Astrocyte (in vitro differentiated cells and primary cell): ENCODE measurements at regions not wholly inside any gene's neighbourhood (a gene's known extent, or its start where the extent isn't known, plus 50 kb on each side); places are given as distances from the start of the nearest gene placed in this dataset.

Experiments used
- DNase-seq: peaks from one replicate; pipeline ENCODE4 v3.0.0-alpha.2; 2010; ENCODE audit warnings: low read depth
- FAIRE-seq: peaks from 2 replicates; lab custom pipeline; 2011; peaks lifted over from hg19 to GRCh38; lab: Jason Lieb, UNC
- H2AFZ ChIP-seq: 2 replicates; pipeline ENCODE4 v1.6.0; 2012; ENCODE audit warnings: low read depth, low read length, inconsistent platforms
- H3K27ac ChIP-seq: 2 replicates; pipeline ENCODE4 v1.5.1; 2011; ENCODE audit warnings: low read depth, low read length, inconsistent platforms
- H3K27me3 ChIP-seq: 2 replicates; pipeline ENCODE4 v1.6.0; 2011; ENCODE audit warnings: low read length, inconsistent platforms; ENCODE audit not compliant: insufficient read depth
- H3K36me3 ChIP-seq: 2 replicates; pipeline ENCODE4 v1.5.1; 2011; ENCODE audit warnings: low read length, inconsistent platforms; ENCODE audit not compliant: insufficient read depth
- H3K4me1 ChIP-seq: 2 replicates; pipeline ENCODE4 v1.5.1; 2011; ENCODE audit warnings: low read length, inconsistent platforms; ENCODE audit not compliant: insufficient read depth
- H3K4me2 ChIP-seq: 2 replicates; pipeline ENCODE4 v1.6.0; 2012; ENCODE audit warnings: low read length, inconsistent platforms
- H3K4me3 ChIP-seq: 2 replicates; pipeline ENCODE4 v1.5.1; 2011; ENCODE audit warnings: low read depth, mild to moderate bottlenecking, low read length, inconsistent platforms; ENCODE audit not compliant: insufficient read depth
- H3K79me2 ChIP-seq: 2 replicates; pipeline ENCODE4 v1.6.0; 2012; ENCODE audit warnings: mild to moderate bottlenecking, low read length, inconsistent platforms; ENCODE audit not compliant: insufficient read depth
- H3K9ac ChIP-seq: 2 replicates; pipeline ENCODE4 v1.6.0; 2012; ENCODE audit warnings: mild to moderate bottlenecking, low read length, inconsistent platforms
- H3K9me3 ChIP-seq: 2 replicates; pipeline ENCODE4 v1.5.1; 2012; ENCODE audit warnings: low read depth, mild to moderate bottlenecking, low read length, inconsistent platforms; ENCODE audit not compliant: insufficient read depth
- H4K20me1 ChIP-seq: 2 replicates; pipeline ENCODE4 v1.6.0; 2012; ENCODE audit warnings: low read length, inconsistent platforms; ENCODE audit not compliant: insufficient read depth
- H3K27ac Mint-ChIP-seq: one replicate; pipeline ENCODE4 v1.8.0; 2021; ENCODE audit warnings: mild to moderate bottlenecking, mixed read lengths; ENCODE audit not compliant: unreplicated experiment
- H3K27me3 Mint-ChIP-seq: one replicate; pipeline ENCODE4 v1.8.0; 2021; ENCODE audit warnings: low read depth, mixed read lengths; ENCODE audit not compliant: unreplicated experiment
- H3K36me3 Mint-ChIP-seq: one replicate; pipeline ENCODE4 v1.8.0; 2021; ENCODE audit warnings: low read depth, mixed read lengths; ENCODE audit not compliant: unreplicated experiment
- H3K4me1 Mint-ChIP-seq: one replicate; pipeline ENCODE4 v1.8.0; 2021; ENCODE audit warnings: low read depth, mixed read lengths; ENCODE audit not compliant: unreplicated experiment
- H3K4me3 Mint-ChIP-seq: one replicate; pipeline ENCODE4 v1.8.0; 2021; ENCODE audit warnings: mild to moderate bottlenecking, moderate library complexity, mixed read lengths; ENCODE audit not compliant: unreplicated experiment
- H3K9me3 Mint-ChIP-seq: one replicate; pipeline ENCODE4 v1.8.0; 2021; ENCODE audit warnings: mild to moderate bottlenecking, mixed read lengths; ENCODE audit not compliant: unreplicated experiment
- EZH2 ChIP-seq: IDR thresholded peaks from 2 replicates; pipeline ENCODE4 v1.6.1; 2012; ENCODE audit warnings: mild to moderate bottlenecking, low read length, inconsistent platforms; ENCODE audit not compliant: insufficient read depth
- TF ChIP-seq, protein P1 (sequence below): IDR thresholded peaks from 2 replicates; pipeline ENCODE4 v1.5.1; 2011; ENCODE audit warnings: low read depth, mild to moderate bottlenecking, inconsistent platforms, low read length, moderate library complexity; ENCODE audit not compliant: insufficient read depth

- Histone ChIP-seq H3K27me3 (no peaks in the 10 kb centered on the region), H4K20me1 (no peaks in the 10 kb centered on the region), H3K27ac (no peak overlapping the region), H3K79me2 (no peaks in the 10 kb centered on the region), H3K4me2 (no peak overlapping the region), H3K9ac (no peak overlapping the region), H3K4me3 (no peak overlapping the region), H2AFZ (no peak overlapping the region), H3K4me1 (peaks cover 6% of the 10 kb centered on the region), H3K9me3 (no peaks in the 10 kb centered on the region), H3K36me3 (no peaks in the 10 kb centered on the region)
- H3K27ac Mint-ChIP-seq = no peak overlapping the region
- H3K4me1 Mint-ChIP-seq = peaks cover 11% of the 10 kb centered on the region
- TF ChIP-seq, protein P1, sequence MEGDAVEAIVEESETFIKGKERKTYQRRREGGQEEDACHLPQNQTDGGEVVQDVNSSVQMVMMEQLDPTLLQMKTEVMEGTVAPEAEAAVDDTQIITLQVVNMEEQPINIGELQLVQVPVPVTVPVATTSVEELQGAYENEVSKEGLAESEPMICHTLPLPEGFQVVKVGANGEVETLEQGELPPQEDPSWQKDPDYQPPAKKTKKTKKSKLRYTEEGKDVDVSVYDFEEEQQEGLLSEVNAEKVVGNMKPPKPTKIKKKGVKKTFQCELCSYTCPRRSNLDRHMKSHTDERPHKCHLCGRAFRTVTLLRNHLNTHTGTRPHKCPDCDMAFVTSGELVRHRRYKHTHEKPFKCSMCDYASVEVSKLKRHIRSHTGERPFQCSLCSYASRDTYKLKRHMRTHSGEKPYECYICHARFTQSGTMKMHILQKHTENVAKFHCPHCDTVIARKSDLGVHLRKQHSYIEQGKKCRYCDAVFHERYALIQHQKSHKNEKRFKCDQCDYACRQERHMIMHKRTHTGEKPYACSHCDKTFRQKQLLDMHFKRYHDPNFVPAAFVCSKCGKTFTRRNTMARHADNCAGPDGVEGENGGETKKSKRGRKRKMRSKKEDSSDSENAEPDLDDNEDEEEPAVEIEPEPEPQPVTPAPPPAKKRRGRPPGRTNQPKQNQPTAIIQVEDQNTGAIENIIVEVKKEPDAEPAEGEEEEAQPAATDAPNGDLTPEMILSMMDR = no peak
- no peak for TF ChIP-seq EZH2
- DNase-seq (no peak), FAIRE-seq (no peak)
- H3K27me3 Mint-ChIP-seq = no peaks in the 10 kb centered on the region
- no peaks in the 10 kb centered on the region for H3K36me3 Mint-ChIP-seq
- H3K9me3 Mint-ChIP-seq = no peaks in the 10 kb centered on the region
- no peak overlapping the region for H3K4me3 Mint-ChIP-seq
Observed at GRCh38 chr6:134544737-134545136, 226.8 kb upstream of the SGK1 start.

- peaks cover 4% of the 10 kb centered on the region for H3K4me1 ChIP-seq
- H3K27ac Mint-ChIP-seq = no peak overlapping the region
- no peak for FAIRE-seq
- H3K4me3 Mint-ChIP-seq = no peak overlapping the region
- no peaks in the 10 kb centered on the region for H3K79me2 ChIP-seq
- no peak overlapping the region for H2AFZ ChIP-seq
- H3K27me3 Mint-ChIP-seq = no peaks in the 10 kb centered on the region
- H3K4me1 Mint-ChIP-seq = peaks cover 13% of the 10 kb centered on the region
- H3K36me3 Mint-ChIP-seq = no peaks in the 10 kb centered on the region
- H3K9me3 Mint-ChIP-seq = no peaks in the 10 kb centered on the region
- H3K4me2 ChIP-seq = no peak overlapping the region
- no peaks in the 10 kb centered on the region for H3K36me3 ChIP-seq
- no peak overlapping the region for H3K9ac ChIP-seq
- no peaks in the 10 kb centered on the region for H3K9me3 ChIP-seq
- H4K20me1 ChIP-seq = no peaks in the 10 kb centered on the region
- H3K27me3 ChIP-seq = no peaks in the 10 kb centered on the region
- TF ChIP-seq EZH2 = no peak
- TF ChIP-seq, protein P1 = no peak
- no peak overlapping the region for H3K27ac ChIP-seq
- H3K4me3 ChIP-seq = no peak overlapping the region
- no peak for DNase-seq
Observed at GRCh38 chr6:134543128-134543527, 225.2 kb upstream of the SGK1 start.

GRCh38 chr6:134541001-134541400 lies 223.1 kb upstream of the SGK1 start:
- DNase-seq = no peak
- H3K9ac ChIP-seq = no peak overlapping the region
- TF ChIP-seq, protein P1 = no peak
- H3K9me3 ChIP-seq = no peaks in the 10 kb centered on the region
- H3K9me3 Mint-ChIP-seq = no peaks in the 10 kb centered on the region
- FAIRE-seq = no peak
- H3K27me3 ChIP-seq = no peaks in the 10 kb centered on the region
- no peak overlapping the region for H3K4me3 ChIP-seq
- H4K20me1 ChIP-seq = no peaks in the 10 kb centered on the region
- no peaks in the 10 kb centered on the region for H3K36me3 Mint-ChIP-seq
- H3K4me3 Mint-ChIP-seq = no peak overlapping the region
- peak overlapping the region; percentile 50 for H3K27ac Mint-ChIP-seq
- H2AFZ ChIP-seq = no peak overlapping the region
- peaks cover 14% of the 10 kb centered on the region for H3K4me1 ChIP-seq
- peaks cover 26% of the 10 kb centered on the region for H3K4me1 Mint-ChIP-seq
- H3K4me2 ChIP-seq = no peak overlapping the region
- no peaks in the 10 kb centered on the region for H3K27me3 Mint-ChIP-seq
- H3K27ac ChIP-seq = no peak overlapping the region
- no peaks in the 10 kb centered on the region for H3K79me2 ChIP-seq
- no peaks in the 10 kb centered on the region for H3K36me3 ChIP-seq
